HG02610 (cell line): ENCODE measurements at regions not wholly inside any gene's neighbourhood (a gene's known extent, or its start where the extent isn't known, plus 50 kb on each side); places are given as distances from the start of the nearest gene placed in this dataset.
"Not testable (repeated sequence)": the region's sequence is repeated elsewhere in the genome, so short reads cannot be mapped to it uniquely, and the experiment has no call there.

Experiments used
- ATAC-seq: cut with Tn5 transposase; IDR thresholded peaks from one replicate; pipeline ENCODE4 v1.9.1; 2021; ENCODE audit warnings: mild to moderate bottlenecking, moderate library complexity; ENCODE audit not compliant: unreplicated experiment

GRCh38 chr1:149157409-149157808 is 54.1 kb upstream of the NBPF9 start:
- ATAC-seq: not testable (repeated sequence)

DNA sequence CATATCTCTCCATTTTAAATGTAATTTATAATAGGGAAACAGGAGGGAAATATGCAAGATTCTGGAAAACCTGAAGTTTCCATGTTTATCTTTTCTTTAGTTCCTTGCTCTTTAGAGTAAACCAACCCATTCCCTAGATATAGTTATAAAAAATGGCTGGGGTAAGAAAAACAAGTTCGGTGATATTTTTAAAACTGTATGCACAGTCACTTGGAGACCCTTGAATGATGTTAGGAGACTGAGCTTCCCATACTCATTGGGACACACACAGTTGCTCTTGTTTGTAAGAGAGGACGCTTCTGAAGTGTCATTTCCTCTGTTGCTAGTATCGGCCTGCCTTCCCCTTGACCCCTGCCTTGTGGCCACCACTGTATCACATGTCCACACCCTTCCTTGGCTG is 55.0 kb upstream of the NBPF9 start:
- ATAC-seq: not testable (repeated sequence)

- ATAC-seq: peak; percentile 91
Measured at GRCh38 chr1:149163063-149163444, 59.7 kb upstream of the NBPF9 start.

GRCh38 chr1:149174765-149175164 is 71.4 kb upstream of the NBPF9 start:
- not testable (repeated sequence) for ATAC-seq

DNA sequence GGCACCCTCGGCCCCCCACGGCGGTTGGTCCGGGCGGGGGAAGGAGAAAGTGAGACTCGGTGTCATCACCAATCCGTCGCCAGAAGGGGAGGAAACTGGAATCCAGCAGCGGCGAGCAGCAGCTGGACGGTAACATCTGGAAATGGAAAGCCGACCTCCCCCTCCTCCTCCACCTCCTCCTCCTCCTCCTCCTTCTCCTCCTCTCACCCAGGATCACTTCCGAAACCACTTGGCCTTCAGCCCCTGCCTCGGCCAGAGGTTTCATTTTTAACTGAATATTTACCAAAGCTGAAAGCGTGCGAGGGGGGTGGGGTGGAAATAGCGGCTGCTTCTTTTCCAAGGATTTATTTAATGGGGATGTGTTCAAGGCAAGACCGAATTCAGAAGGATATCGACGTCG is 72.5 kb upstream of the NBPF9 start:
- not testable (repeated sequence) for ATAC-seq

DNA sequence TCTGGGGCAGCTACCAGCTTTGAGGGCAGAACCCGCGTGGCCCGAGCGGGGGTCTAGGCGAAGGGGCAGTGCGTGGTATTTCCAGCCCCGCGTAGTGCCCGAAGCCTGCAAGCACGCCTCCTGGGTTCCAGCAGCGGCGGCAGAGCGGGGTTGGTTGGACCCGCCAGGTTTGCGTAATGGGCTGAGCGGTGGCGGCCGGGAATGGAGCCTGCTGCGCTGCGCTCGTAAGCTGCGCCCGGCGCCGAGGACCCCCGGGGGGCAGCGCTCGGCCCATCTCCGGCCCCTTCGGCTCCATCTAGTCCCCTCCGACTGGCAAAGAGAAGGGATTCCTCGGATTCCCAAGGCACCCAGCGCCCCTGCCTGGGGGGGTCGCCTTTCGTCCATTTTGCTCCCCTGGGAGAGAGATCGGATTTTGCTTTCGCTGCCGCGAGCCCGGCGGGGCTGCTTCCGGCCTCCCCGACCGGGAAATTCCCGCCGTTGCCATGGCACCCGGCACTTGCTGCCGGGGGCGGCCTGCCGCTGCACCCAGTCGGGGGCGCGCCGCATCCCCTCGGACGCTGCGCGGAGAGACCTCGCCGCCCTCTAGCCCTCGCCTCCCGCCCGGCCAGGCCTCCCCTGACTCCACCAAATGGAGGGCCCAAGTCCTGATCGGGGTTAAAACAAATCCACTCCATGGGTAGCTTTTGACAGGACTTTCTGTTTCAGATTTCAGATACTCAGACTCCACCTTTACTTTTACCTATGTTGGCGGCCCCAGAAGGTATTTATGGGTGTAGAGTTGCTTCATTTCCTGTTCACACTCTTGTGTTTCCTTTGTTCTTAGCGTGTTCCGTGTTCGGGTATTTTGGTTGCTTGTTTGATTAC is 73.3 kb upstream of the NBPF9 start:
- not testable (repeated sequence) for ATAC-seq

DNA sequence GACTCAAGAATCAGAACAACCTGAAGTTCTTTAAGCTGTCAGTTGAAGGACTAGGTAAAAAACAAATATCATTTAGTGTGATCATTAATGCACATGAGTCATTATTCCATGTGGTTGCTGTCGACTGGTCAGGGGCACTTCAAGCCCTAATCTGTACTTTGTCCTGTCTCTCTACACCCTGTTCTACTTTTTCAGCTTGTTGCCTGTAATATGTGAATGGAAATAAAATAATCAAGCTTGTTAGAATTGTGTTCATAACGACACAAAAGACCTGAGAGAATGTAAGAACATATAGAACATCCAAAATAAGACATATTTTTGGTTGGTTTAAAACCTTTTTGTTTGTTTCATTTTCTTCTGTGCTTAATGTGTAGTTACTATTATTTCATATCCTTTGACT is 87.4 kb upstream of the NBPF9 start:
- not testable (repeated sequence) for ATAC-seq

DNA sequence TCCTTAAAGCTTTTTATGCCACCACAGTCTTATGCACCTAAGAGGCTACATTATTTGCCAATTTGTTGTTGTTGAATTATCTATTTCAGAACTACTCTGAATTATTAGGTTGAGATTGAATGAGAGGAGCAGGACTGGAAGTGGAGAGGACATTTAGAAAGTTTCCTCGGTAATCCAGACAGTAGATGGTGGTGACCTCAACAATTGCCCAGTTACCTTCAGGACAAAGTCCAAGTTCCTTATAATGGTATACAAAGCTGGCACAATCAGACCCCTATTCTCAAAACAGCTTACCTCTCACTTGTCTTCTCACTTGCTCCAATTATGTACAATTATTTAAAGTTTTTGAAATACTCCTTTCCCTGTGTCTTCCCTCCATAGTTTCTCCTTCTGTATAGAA is 93.3 kb upstream of the NBPF9 start:
- not testable (repeated sequence) for ATAC-seq

GRCh38 chr1:149200567-149200966 is 97.2 kb upstream of the NBPF9 start:
- ATAC-seq: peak; percentile 92

DNA sequence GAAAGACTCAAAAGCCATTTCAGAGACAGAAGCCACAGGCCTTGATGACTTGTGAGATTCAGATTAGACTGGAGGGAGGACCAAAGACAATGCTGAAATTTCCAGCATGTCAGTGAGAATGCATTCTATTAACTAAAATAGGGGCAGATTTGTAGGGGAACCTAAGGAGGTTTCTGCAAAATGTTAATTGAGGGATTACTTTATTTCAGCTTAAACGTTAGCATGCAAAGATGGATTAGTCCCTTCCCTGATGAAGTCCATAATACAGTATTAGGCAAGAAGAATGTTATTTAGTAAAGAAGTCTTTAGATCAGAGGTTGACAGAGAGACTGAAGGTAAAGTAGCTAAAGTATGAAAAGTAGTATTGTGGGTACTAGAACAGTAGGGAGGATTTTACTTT is 98.9 kb upstream of the NBPF9 start:
- ATAC-seq: not testable (repeated sequence)

DNA sequence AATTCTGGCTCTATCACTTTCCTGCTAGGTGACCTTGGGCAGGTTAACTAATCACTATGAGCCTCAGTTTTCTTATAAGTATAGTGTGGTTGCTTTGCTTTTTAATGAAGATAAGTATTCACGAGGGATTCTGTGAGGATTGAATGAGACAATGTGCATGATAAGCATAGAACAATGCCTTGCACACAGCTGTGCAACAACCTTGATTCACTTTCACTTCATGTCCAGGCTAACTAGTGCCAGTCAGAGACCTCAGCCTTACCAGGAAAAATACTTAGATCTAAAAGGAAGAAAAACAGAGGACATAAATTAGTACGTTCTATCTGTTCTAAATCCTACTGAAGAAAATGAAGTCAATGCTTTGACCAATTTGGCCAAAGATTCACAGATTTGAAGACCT is 101.0 kb upstream of the NBPF9 start:
- not testable (repeated sequence) for ATAC-seq

DNA sequence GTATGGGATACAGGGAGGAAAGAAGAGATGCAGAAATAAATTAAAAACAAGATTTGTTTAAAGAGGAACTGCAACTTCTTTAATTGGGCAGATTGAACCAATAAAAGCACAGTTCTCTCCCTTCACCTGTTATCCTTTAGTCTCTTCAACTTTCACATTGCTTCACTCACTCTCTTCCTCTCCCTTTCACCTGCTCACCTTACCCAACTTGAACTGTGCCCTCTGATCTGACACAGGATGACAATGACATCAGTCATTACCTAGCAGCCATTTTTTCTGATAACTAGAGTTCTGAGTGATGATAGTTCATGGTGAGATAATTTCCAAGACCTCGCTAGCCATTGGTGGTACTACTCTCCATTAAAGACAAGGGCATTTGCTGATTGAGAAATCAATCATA is 105.5 kb upstream of the NBPF9 start:
- not testable (repeated sequence) for ATAC-seq

- ATAC-seq: peak; percentile 62
Measured at GRCh38 chr1:149211757-149212420, 108.5 kb upstream of the NBPF9 start.

DNA sequence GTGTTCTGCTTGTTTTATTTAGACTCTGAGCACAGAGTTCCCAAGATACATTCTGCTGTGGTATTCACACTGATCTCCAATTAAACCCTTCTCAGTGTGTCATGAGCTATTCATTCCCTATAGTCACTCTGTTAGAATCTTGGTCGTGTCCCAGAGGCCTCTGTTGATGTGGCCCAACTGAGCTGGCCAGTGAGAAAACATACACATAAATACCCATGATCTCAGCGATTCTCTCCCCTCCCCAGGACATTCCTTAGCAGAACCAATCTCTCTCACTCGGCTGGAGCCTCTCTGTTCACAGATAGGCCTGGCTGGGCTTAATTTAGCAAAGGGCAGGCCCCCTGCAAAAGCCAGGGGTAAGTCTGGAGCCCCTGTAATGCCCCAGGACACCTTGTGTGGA is 109.6 kb upstream of the NBPF9 start:
- ATAC-seq: not testable (repeated sequence)

GRCh38 chr1:149213673-149214072 is 110.3 kb upstream of the NBPF9 start:
- ATAC-seq: not testable (repeated sequence)

GRCh38 chr1:149218080-149218988 is 115.0 kb upstream of the NBPF9 start:
- not testable (repeated sequence) for ATAC-seq

DNA sequence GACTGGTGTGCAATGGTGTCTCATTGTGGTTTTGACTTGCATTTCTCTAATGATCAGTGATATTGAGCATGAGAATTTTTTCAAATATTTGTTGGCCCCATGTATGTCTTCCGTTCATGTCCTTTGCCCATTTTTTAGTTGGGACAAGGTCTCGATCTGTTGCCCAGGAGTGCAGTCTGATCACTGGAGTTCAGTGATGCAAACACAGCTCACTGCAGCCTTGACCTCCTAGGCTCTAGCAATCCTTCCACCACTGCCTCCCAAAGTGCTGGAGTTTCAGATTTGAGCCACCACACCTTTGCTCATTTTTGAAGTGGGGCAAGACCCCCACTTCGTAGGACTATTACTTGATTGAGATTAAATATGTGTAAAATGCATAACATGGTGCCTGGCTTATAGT is 116.2 kb upstream of the NBPF9 start:
- not testable (repeated sequence) for ATAC-seq

DNA sequence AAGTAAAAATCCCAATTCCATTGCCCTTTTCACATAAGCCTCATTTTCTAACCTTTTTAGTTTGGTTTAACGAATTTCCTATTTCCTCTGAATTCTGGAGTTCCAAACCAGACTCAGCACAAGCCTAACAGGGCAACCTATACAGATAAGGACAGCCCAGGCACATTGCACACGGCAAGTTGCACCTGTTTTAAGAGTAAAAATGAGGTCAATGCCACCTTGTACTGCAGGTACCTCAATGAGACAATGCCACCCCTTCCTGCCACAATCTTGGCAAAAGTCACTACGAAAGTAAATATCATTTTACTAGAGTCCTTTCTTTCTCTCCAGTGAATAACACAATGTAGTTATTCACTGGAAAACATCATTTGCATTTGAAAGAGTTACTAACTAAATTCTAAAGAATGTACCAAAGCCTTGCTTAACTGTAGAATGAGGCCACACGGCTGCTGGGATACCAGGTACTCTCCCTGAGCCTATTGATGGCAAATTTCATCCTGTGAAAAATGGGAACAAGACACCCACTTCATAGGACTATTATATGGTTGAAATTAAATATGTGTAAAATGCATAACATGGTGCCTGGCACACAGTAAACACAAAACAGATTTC is 117.2 kb upstream of the NBPF9 start:
- not testable (repeated sequence) for ATAC-seq

DNA sequence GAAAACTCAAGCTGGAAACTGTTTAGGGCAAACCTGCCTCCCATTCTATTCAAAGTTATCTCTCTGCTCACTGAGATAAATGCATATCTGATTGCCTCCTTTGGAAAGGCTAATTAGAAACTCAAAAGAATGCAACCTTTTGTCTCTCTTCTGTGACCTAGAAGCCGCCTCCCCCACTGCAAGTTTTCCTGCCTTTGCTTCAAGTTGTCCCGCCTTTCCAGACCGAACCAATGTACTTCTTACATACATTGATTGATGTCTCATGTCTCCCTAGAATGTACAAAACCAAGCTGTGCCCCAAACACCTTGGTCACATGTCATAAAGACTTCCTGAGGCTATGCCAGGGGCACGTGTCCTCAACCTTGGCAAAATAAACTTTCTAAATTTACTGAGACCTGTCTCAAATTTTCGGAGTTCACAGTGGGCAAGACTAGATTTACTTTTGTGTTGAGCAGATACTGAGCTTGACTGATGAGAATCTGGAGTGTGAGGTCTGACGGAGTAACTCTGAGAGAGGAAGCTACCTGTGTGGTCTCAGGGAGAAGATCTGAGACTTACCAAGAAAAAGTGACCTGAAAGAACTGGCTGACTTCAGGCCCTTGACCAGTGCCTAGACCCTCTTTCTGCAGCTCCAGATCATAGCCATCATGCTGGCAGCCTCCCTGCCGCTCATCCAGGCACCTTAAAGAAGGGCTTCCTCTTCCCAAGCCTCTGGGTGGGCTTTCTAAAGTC is 124.7 kb upstream of the NBPF9 start:
- not testable (repeated sequence) for ATAC-seq
